ENCODE measurements at regions not wholly inside any gene's neighbourhood (a gene's known extent, or its start where the extent isn't known, plus 50 kb on each side); places are given as distances from the start of the nearest gene placed in this dataset.

GRCh38 chr5:174399411-174399810 is 325.0 kb upstream of the MSX2 start:
- WGBS (ENCODE audit: insufficient coverage): 100% methylated on average over 1 of the region's 2 CpGs
- H3K4me3 ChIP-seq (replicated peaks in 1 of 3; ENCODE audit: low read depth in 2 of 3, low read length in 3 of 3): no peak overlapping the region
- no peak overlapping the region for H2AFZ ChIP-seq (ENCODE audit: insufficient read depth, low read depth, low read length, poor library complexity, severe bottlenecking)
- no peaks in the 10 kb centered on the region for H3K79me2 ChIP-seq (ENCODE audit: insufficient read depth, low read length)
- no peak overlapping the region for H3K27ac ChIP-seq (ENCODE audit: low read depth in 1 of 2, low read length in 2 of 2)
- no peaks in the 10 kb centered on the region for H3K4me1 ChIP-seq (ENCODE audit: control insufficient read depth in 1 of 2, insufficient read depth in 2 of 2, low read length in 2 of 2)
- Mint-ChIP-seq H3K9me3 (peaks cover 0 to 2% (median 0%) of the 10 kb centered on the region in 7 donors), H3K4me3 (no peak overlapping the region), H3K27me3 (ENCODE audit: low read depth in 3 of 3) (peaks cover 0 to 8% (median 4%) of the 10 kb centered on the region in 3 donors), H3K27ac (no peak overlapping the region), H3K36me3 (no peaks in the 10 kb centered on the region), H3K4me1 (no peaks in the 10 kb centered on the region)
- TF ChIP-seq CTCF (IDR thresholded peaks at IDR 0.05): no peak
- intact Hi-C loops (cut with micrococcal nuclease): no loop called here
- DNase-seq: no peak
- no peaks in the 10 kb centered on the region for H3K36me3 ChIP-seq (replicated peaks in 1 of 2; ENCODE audit: control insufficient read depth in 1 of 2, insufficient read depth in 2 of 2, low read length in 2 of 2)
- H3K9me3 ChIP-seq (replicated peaks in 1 of 2; ENCODE audit: control insufficient read depth in 1 of 2, insufficient read depth in 1 of 2, low read length in 2 of 2): no peaks in the 10 kb centered on the region
- H4K20me1 ChIP-seq (ENCODE audit: insufficient read depth, low read length): no peaks in the 10 kb centered on the region
- H3K9ac ChIP-seq (ENCODE audit: insufficient read depth, low read length, poor library complexity, severe bottlenecking): no peak overlapping the region
- no peaks in the 10 kb centered on the region for H3K27me3 ChIP-seq (ENCODE audit: control insufficient read depth in 2 of 2, insufficient read depth in 2 of 2, low read length in 2 of 2)
- no peak overlapping the region for H3K4me2 ChIP-seq (replicated peaks; ENCODE audit: extremely low read depth, low read length, poor library complexity, severe bottlenecking)

- Histone ChIP-seq H3K79me2 (ENCODE audit: insufficient read depth, low read length) (no peaks in the 10 kb centered on the region), H3K4me1 (ENCODE audit: control insufficient read depth in 1 of 2, insufficient read depth in 2 of 2, low read length in 2 of 2) (no peaks in the 10 kb centered on the region), H3K9ac (ENCODE audit: insufficient read depth, low read length, poor library complexity, severe bottlenecking) (no peak overlapping the region), H3K27me3 (ENCODE audit: control insufficient read depth in 2 of 2, insufficient read depth in 2 of 2, low read length in 2 of 2) (no peaks in the 10 kb centered on the region), H2AFZ (ENCODE audit: insufficient read depth, low read depth, low read length, poor library complexity, severe bottlenecking) (no peak overlapping the region), H3K9me3 (replicated peaks in 1 of 2; ENCODE audit: control insufficient read depth in 1 of 2, insufficient read depth in 1 of 2, low read length in 2 of 2) (no peaks in the 10 kb centered on the region), H3K27ac (ENCODE audit: low read depth in 1 of 2, low read length in 2 of 2) (no peak overlapping the region), H3K36me3 (replicated peaks in 1 of 2; ENCODE audit: control insufficient read depth in 1 of 2, insufficient read depth in 2 of 2, low read length in 2 of 2) (no peaks in the 10 kb centered on the region), H4K20me1 (ENCODE audit: insufficient read depth, low read length) (no peaks in the 10 kb centered on the region), H3K4me3 (replicated peaks in 1 of 3; ENCODE audit: low read depth in 2 of 3, low read length in 3 of 3) (no peak overlapping the region), H3K4me2 (replicated peaks; ENCODE audit: extremely low read depth, low read length, poor library complexity, severe bottlenecking) (no peak overlapping the region)
- no peak overlapping the region for H3K4me3 Mint-ChIP-seq
- no peak for TF ChIP-seq CTCF (IDR thresholded peaks at IDR 0.05)
- 40% methylated on average over 1 of the region's 3 CpGs for WGBS (ENCODE audit: insufficient coverage)
- H3K27me3 Mint-ChIP-seq (ENCODE audit: low read depth in 3 of 3): peaks cover 2 to 5% (median 5%) of the 10 kb centered on the region in 3 donors
- DNase-seq: no peak
- H3K27ac Mint-ChIP-seq: no peak overlapping the region
- no peaks in the 10 kb centered on the region for H3K4me1 Mint-ChIP-seq
- H3K36me3 Mint-ChIP-seq: no peaks in the 10 kb centered on the region
- intact Hi-C loops (cut with micrococcal nuclease): no loop called here
- peaks cover 0 to 5% (median 0%) of the 10 kb centered on the region in 7 donors for H3K9me3 Mint-ChIP-seq
These were observed 323.9 kb upstream of the MSX2 start for GRCh38 chr5:174400461-174400860.

Measured in CD14-positive monocyte (primary cell).